Sigmoid colon (tissue), 4 donors: ENCODE measurements at regions not wholly inside any gene's neighbourhood (a gene's known extent, or its start where the extent isn't known, plus 50 kb on each side); places are given as distances from the start of the nearest gene placed in this dataset.

Source experiments
- CTCF ChIP-seq, 4 experiments: fragments of 450-650 bp in 3 of 4; fragments of 200-600 bp in 1 of 4; IDR thresholded peaks; one replicate each; pipeline ENCODE4 v1.5.1; 2016 to 2019; ENCODE audit warnings: antibody characterized with exemption in 4 of 4, mild to moderate bottlenecking in 3 of 4, moderate library complexity in 2 of 4
- POLR2AphosphoS5 ChIP-seq, 4 donors: sonication (generic); formaldehyde crosslinking; IDR thresholded peaks; one replicate each; pipeline ENCODE4 v1.6.1; 2017; ENCODE audit warnings: antibody characterized with exemption in 4 of 4

- no peak for TF ChIP-seq POLR2AphosphoS5 (IDR thresholded peaks at IDR 0.05)
- TF ChIP-seq CTCF (IDR thresholded peaks at IDR 0.05): no peak
These were observed 211.1 kb upstream of the FAM98A start for GRCh38 chr2:33810046-33810835.
